Psoas muscle (tissue), 7 donors: ENCODE measurements at regions not wholly inside any gene's neighbourhood (a gene's known extent, or its start where the extent isn't known, plus 50 kb on each side); places are given as distances from the start of the nearest gene placed in this dataset.

ENCODE experiments used
- ATAC-seq, 4 donors: fragments of 200-7000 bp; cut with Tn5 transposase; one replicate each; pipeline ENCODE4 v1.9.1; 2020; ENCODE audit warnings: moderate library complexity in 3 of 4, mild to moderate bottlenecking in 2 of 4
- DNase-seq, 2 donors: peaks; one replicate each; pipeline ENCODE4 v3.0.0-alpha.2; 2020
- H3K27ac ChIP-seq: fragments of 200-600 bp; one replicate; pipeline ENCODE4 v1.8.0; 2022
- H3K27me3 ChIP-seq, 3 donors: fragments of 200-600 bp in 1 of 3; one replicate each; pipeline versions ENCODE4 v1.6.1 to v1.8.0; 2013 to 2022; ENCODE audit warnings: low read length in 2 of 3, mild to moderate bottlenecking in 2 of 3, moderate library complexity in 1 of 3; ENCODE audit not compliant: insufficient read depth in 3 of 3
- H3K36me3 ChIP-seq, 2 donors: fragments of 200-600 bp in 1 of 2; one replicate each; pipeline versions ENCODE4 v1.6.1 to v1.8.0; 2013 to 2022; ENCODE audit warnings: low read depth in 1 of 2, mild to moderate bottlenecking in 1 of 2, moderate library complexity in 1 of 2; ENCODE audit not compliant: insufficient read depth in 1 of 2
- H3K4me1 ChIP-seq: fragments of 200-600 bp; one replicate; pipeline ENCODE4 v1.8.0; 2022
- H3K4me3 ChIP-seq: fragments of 200-600 bp; one replicate; pipeline ENCODE4 v1.8.0; 2022; ENCODE audit warnings: mild to moderate bottlenecking
- H3K9me3 ChIP-seq: fragments of 200-600 bp; one replicate; pipeline ENCODE4 v1.8.0; 2022
- CTCF ChIP-seq: fragments of 200-600 bp; IDR thresholded peaks from one replicate; pipeline ENCODE4 v1.8.0; 2022; ENCODE audit warnings: antibody characterized with exemption
- WGBS, 3 donors: extraction: QIAGEN DNeasy Blood & Tissue Kit; methylation state at CpG; one replicate each; pipeline versions ENCODE4 v1.1.6 to v1.1.7; 2013; 5-methylcytosine and 5-hydroxymethylcytosine counted together
- intact Hi-C, 2 donors: fragments of 100-400 bp; cut with DNase I; formaldehyde crosslinking; loops; one replicate each; pipeline versions ENCODE4 v1.11.0 to v1.14.2; 2022
- donor health status: healthy with polysubstance abuse.
- donor health status: DM: no; HTN: no; CAD: no; lungs with moderate emphysema.
- donor health status: Bipolar disorder and iron deficiency.
- donor health status: healthy.
- donor health status: DM: yes; HTN: yes; CAD: no.
- donor health status: DM: no; HTN: no; CAD: no.
- donor health status: DM: yes; HTN: yes; CAD: no.

GRCh38 chr9:89789922-89790510 lies 185.2 kb downstream of the GADD45G start:
- no peaks in the 10 kb centered on the region for H3K27me3 ChIP-seq
- H3K4me3 ChIP-seq, result no peak overlapping the region
- no peak for DNase-seq
- no peaks in the 10 kb centered on the region for H3K4me1 ChIP-seq
- 89 to 99% (median 98%) methylated on average over 8 of the region's 8 CpGs for WGBS, 3 donors
- no peak for TF ChIP-seq CTCF
- ATAC-seq, result no peak
- no peaks in the 10 kb centered on the region for H3K9me3 ChIP-seq
- no peaks in the 10 kb centered on the region for H3K36me3 ChIP-seq
- intact Hi-C loops, result no loop called here
- H3K27ac ChIP-seq, result no peak overlapping the region

GRCh38 chr9:89790542-89791109 lies 185.8 kb downstream of the GADD45G start:
- TF ChIP-seq CTCF, result no peak
- no peaks in the 10 kb centered on the region for H3K9me3 ChIP-seq
- DNase-seq (peak in 1 of 2 donors; percentile 8), ATAC-seq (peak in 1 of 4 donors; percentile 26)
- no peaks in the 10 kb centered on the region for H3K36me3 ChIP-seq
- intact Hi-C loops, result no loop called here
- H3K4me1 ChIP-seq, result no peaks in the 10 kb centered on the region
- no peak overlapping the region for H3K27ac ChIP-seq
- no peaks in the 10 kb centered on the region for H3K27me3 ChIP-seq
- H3K4me3 ChIP-seq, result no peak overlapping the region
- 90 to 97% (median 96%) methylated on average over 2 of the region's 2 CpGs for WGBS, 3 donors

GRCh38 chr9:89791754-89792153 lies 186.9 kb downstream of the GADD45G start:
- H3K9me3 ChIP-seq, result no peaks in the 10 kb centered on the region
- no peak for DNase-seq
- no peak overlapping the region for H3K27ac ChIP-seq
- whole genome bisulfite sequencing, 3 donors, result 70 to 80% (median 79%) methylated on average over 8 of the region's 8 CpGs
- H3K4me3 ChIP-seq, result no peak overlapping the region
- H3K36me3 ChIP-seq, result no peaks in the 10 kb centered on the region
- no peaks in the 10 kb centered on the region for H3K27me3 ChIP-seq
- no peak for ATAC-seq
- intact Hi-C loops, result no loop called here
- TF ChIP-seq CTCF, result no peak
- no peaks in the 10 kb centered on the region for H3K4me1 ChIP-seq

GRCh38 chr9:89792189-89793123 lies 187.6 kb downstream of the GADD45G start:
- no peak for ATAC-seq
- 59 to 82% (median 60%) methylated on average over 12 of the region's 12 CpGs for WGBS, 3 donors
- Histone ChIP-seq H3K27ac (no peak overlapping the region), H3K4me3 (no peak overlapping the region), H3K36me3 (no peaks in the 10 kb centered on the region), H3K27me3 (no peaks in the 10 kb centered on the region), H3K4me1 (no peaks in the 10 kb centered on the region), H3K9me3 (no peaks in the 10 kb centered on the region)
- TF ChIP-seq CTCF, result no peak
- peak in 1 of 2 donors; percentile 8 for DNase-seq
- intact Hi-C loops, result no loop called here
